DND-41 (cell line): ENCODE measurements at regions not wholly inside any gene's neighbourhood (a gene's known extent, or its start where the extent isn't known, plus 50 kb on each side); places are given as distances from the start of the nearest gene placed in this dataset.
A peak's percentile ranks its signal among the peaks of the same experiment; 100 is the strongest.

Experiments used
- ATAC-seq: fragments of 200-7000 bp; cut with Tn5 transposase; 3 replicates; pipeline ENCODE4 v1.9.1; 2021; ENCODE audit warnings: low read depth; ENCODE audit not compliant: insufficient read depth
- DNase-seq: peaks from one replicate; pipeline ENCODE4 v3.0.0-alpha.2; 2020
- H2AFZ ChIP-seq: 2 replicates; pipeline ENCODE4 v1.6.0; 2012; ENCODE audit warnings: low read depth, low read length
- H3K27ac ChIP-seq: 2 replicates; pipeline ENCODE4 v1.5.1; 2012; ENCODE audit warnings: low read length, inconsistent platforms
- H3K27me3 ChIP-seq: fragments of 200-600 bp; sonication (generic); 2 replicates; pipeline ENCODE4 v1.6.0; 2012; ENCODE audit warnings: low read length, mild to moderate bottlenecking, inconsistent platforms; ENCODE audit not compliant: insufficient read depth, poor library complexity
- H3K36me3 ChIP-seq: 2 replicates; pipeline ENCODE4 v1.5.1; 2012; ENCODE audit warnings: low read length, inconsistent platforms; ENCODE audit not compliant: insufficient read depth
- H3K4me1 ChIP-seq: 2 replicates; pipeline ENCODE4 v1.5.1; 2012; ENCODE audit warnings: mild to moderate bottlenecking, low read length; ENCODE audit not compliant: insufficient read depth
- H3K4me2 ChIP-seq: 2 replicates; pipeline ENCODE4 v1.6.0; 2012; ENCODE audit warnings: mild to moderate bottlenecking, moderate library complexity, low read length, inconsistent platforms; ENCODE audit not compliant: insufficient read depth
- H3K4me3 ChIP-seq, 2 experiments: fragments of 200-600 bp in 1 of 2; shearing (Covaris generic) in 1 of 2; 2 replicates each; pipeline ENCODE4 v1.5.1; 2012 to 2016; ENCODE audit warnings: inconsistent platforms in 2 of 2, low read length in 2 of 2, mild to moderate bottlenecking in 2 of 2, low read depth in 1 of 2, moderate library complexity in 1 of 2
- H3K79me2 ChIP-seq: 2 replicates; pipeline ENCODE4 v1.6.0; 2012; ENCODE audit warnings: low read length, inconsistent platforms; ENCODE audit not compliant: insufficient read depth
- H3K9ac ChIP-seq: 2 replicates; pipeline ENCODE4 v1.6.0; 2012; ENCODE audit warnings: low read depth, mild to moderate bottlenecking, inconsistent platforms, low read length, moderate library complexity
- H3K9me3 ChIP-seq: 2 replicates; pipeline ENCODE4 v1.5.1; 2012; ENCODE audit warnings: low read length, moderate library complexity, mild to moderate bottlenecking, inconsistent platforms; ENCODE audit not compliant: insufficient read depth, severe bottlenecking
- H4K20me1 ChIP-seq: 2 replicates; pipeline ENCODE4 v1.6.0; 2012; ENCODE audit warnings: low read length; ENCODE audit not compliant: insufficient read depth
- EZH2 ChIP-seq: IDR thresholded peaks from 3 replicates; pipeline ENCODE4 v1.6.1; 2012; ENCODE audit warnings: borderline replicate concordance, low read depth, mild to moderate bottlenecking, moderate library complexity, low read length, inconsistent platforms; ENCODE audit not compliant: severe bottlenecking
- TF ChIP-seq, protein P1 (sequence below): IDR thresholded peaks from 2 replicates; pipeline ENCODE4 v1.5.1; 2012; ENCODE audit warnings: borderline replicate concordance, low read length, moderate library complexity, mild to moderate bottlenecking; ENCODE audit not compliant: poor library complexity, severe bottlenecking; ENCODE audit errors: extremely low read depth

DNA sequence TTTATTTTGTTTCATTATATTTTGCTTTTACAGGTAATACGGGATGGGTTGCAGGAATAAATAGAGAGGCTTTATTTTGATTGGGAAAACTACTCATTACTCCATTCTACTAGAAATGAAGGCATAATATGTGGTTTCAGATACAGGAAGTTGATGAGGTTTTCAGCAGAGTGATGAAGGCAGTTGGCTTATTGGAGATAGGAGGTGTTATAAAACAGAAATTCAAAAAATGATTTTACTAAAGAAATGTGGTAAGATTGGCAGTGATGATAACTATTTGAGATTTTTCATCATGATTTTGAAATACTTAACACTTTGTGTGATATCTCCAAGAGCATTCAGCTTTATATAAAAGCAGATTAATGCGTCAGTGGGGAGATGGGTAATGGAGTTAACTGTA is 1445.7 kb upstream of the CADM2 start:
- TF ChIP-seq, protein P1, sequence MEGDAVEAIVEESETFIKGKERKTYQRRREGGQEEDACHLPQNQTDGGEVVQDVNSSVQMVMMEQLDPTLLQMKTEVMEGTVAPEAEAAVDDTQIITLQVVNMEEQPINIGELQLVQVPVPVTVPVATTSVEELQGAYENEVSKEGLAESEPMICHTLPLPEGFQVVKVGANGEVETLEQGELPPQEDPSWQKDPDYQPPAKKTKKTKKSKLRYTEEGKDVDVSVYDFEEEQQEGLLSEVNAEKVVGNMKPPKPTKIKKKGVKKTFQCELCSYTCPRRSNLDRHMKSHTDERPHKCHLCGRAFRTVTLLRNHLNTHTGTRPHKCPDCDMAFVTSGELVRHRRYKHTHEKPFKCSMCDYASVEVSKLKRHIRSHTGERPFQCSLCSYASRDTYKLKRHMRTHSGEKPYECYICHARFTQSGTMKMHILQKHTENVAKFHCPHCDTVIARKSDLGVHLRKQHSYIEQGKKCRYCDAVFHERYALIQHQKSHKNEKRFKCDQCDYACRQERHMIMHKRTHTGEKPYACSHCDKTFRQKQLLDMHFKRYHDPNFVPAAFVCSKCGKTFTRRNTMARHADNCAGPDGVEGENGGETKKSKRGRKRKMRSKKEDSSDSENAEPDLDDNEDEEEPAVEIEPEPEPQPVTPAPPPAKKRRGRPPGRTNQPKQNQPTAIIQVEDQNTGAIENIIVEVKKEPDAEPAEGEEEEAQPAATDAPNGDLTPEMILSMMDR = no peak
- TF ChIP-seq EZH2 = no peak
- Histone ChIP-seq H2AFZ (no peak overlapping the region), H4K20me1 (no peaks in the 10 kb centered on the region), H3K79me2 (no peaks in the 10 kb centered on the region), H3K4me2 (no peak overlapping the region), H3K27ac (peak overlapping the region; percentile 70), H3K4me3 (no peak overlapping the region), H3K9ac (no peak overlapping the region; the same call in 1 of the 2 replicates), H3K4me1 (peaks cover 28% of the 10 kb centered on the region), H3K36me3 (no peaks in the 10 kb centered on the region), H3K27me3 (no peaks in the 10 kb centered on the region), H3K9me3 (peaks cover 5% of the 10 kb centered on the region)
- ATAC-seq = peak; percentile 93
- no peak for DNase-seq

DNA sequence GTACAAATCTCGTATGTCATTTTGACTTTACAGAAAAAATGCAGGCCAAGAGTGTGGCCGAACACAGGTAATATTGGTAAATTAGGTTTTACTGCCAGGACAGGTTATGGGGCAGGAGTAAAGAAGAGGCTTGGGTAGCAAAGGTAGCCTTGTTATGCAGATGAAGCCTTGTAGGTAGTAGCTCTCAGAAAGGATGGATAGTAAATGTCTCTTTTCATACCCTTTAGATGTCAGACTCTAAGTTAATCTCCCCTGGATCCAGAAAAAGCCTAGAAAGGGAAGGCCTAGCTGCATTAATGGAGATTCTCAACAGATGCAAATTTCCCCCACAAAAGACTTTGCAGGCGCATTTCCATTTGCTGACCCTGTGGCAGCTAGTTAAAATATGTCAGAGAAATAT is 1445.1 kb upstream of the CADM2 start:
- H2AFZ ChIP-seq = peak overlapping the region; percentile 3; the same call in 1 of the 2 replicates
- H3K4me3 ChIP-seq = no peak overlapping the region
- no peak for ATAC-seq

DNA sequence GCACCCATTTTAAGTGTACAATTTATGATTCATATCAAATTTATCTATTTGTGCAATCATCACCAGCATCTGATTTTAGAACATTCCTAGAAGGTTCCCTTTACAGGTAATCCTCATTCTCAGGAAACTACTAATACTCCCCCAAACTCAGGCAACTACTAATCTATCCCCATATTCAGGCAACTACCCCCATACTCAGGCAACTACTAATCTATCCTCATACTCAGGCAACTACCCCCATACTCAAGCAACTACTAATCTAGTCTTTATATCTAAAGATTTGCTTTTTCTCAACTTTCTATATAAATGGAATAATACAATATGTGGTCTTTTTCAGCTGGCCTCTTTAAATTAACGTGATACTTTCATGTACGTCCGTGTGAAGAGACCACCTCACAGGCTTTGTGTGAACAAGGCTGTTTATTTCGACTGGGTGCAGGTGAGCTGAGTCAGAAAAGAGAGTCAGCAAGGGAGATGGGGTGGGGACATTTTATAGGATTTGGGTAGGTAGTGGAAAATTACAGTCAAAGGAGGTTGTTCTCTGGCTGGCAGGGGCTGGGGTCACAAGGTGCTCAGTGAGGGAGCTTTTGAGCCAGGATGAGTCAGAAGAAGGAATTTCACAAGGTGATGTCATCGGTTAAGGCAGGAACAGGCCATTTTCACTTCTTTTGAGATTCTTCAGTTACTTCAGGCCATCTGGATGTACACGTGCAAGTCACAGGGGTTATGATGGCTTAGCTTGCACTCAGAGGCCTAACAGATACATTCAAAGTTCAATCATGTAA is 1444.5 kb upstream of the CADM2 start:
- no peak overlapping the region for H3K9ac ChIP-seq
- no peak for DNase-seq
- H3K27ac ChIP-seq = peak overlapping the region; percentile 70; the same call in 1 of the 2 replicates
- H3K4me3 ChIP-seq = no peak overlapping the region
- H2AFZ ChIP-seq = no peak overlapping the region; the same call in 1 of the 2 replicates
- H3K36me3 ChIP-seq = no peaks in the 10 kb centered on the region
- H3K9me3 ChIP-seq = peaks cover 5% of the 10 kb centered on the region
- no peak overlapping the region for H3K4me2 ChIP-seq
- peaks cover 28% of the 10 kb centered on the region for H3K4me1 ChIP-seq
- TF ChIP-seq, protein P1 = no peak
- TF ChIP-seq EZH2 = no peak
- ATAC-seq = no peak
- no peaks in the 10 kb centered on the region for H3K79me2 ChIP-seq
- H3K27me3 ChIP-seq = no peaks in the 10 kb centered on the region
- H4K20me1 ChIP-seq = no peaks in the 10 kb centered on the region

More for the DNA sequence above, 1445.1 kb upstream of the CADM2 start:
- peaks cover 28% of the 10 kb centered on the region for H3K4me1 ChIP-seq
- H3K36me3 ChIP-seq = no peaks in the 10 kb centered on the region
- no peak for DNase-seq
- H3K9ac ChIP-seq = no peak overlapping the region; the same call in 1 of the 2 replicates
- TF ChIP-seq, protein P1 = no peak
- TF ChIP-seq EZH2 = no peak
- H3K79me2 ChIP-seq = no peaks in the 10 kb centered on the region
- H3K27ac ChIP-seq = peak overlapping the region; percentile 70
- H3K4me2 ChIP-seq = no peak overlapping the region
- no peaks in the 10 kb centered on the region for H4K20me1 ChIP-seq
- H3K27me3 ChIP-seq = no peaks in the 10 kb centered on the region
- H3K9me3 ChIP-seq = peaks cover 5% of the 10 kb centered on the region
